Gastrocnemius medialis (tissue), 4 donors: ENCODE measurements at regions not wholly inside any gene's neighbourhood (a gene's known extent, or its start where the extent isn't known, plus 50 kb on each side); places are given as distances from the start of the nearest gene placed in this dataset.

ENCODE experiments used
- POLR2A ChIP-seq, 2 donors: fragments of 450-650 bp; IDR thresholded peaks; one replicate each; pipeline ENCODE4 v1.6.1; 2017; ENCODE audit warnings: antibody characterized with exemption in 2 of 2, mild to moderate bottlenecking in 2 of 2, moderate library complexity in 2 of 2
- TF ChIP-seq, protein P1 (sequence below), 5 experiments: fragments of 450-650 bp in 3 of 5; fragments of 200-600 bp in 2 of 5; sonication (generic) in 2 of 5; IDR thresholded peaks in 4 of 5; conservative IDR thresholded peaks in 1 of 5; 1 replicate in 4 of 5; 2 replicates in 1 of 5; pipeline ENCODE4 v1.5.1; 2016 to 2019; ENCODE audit warnings: antibody characterized with exemption in 5 of 5, mild to moderate bottlenecking in 3 of 5, moderate library complexity in 3 of 5

DNA sequence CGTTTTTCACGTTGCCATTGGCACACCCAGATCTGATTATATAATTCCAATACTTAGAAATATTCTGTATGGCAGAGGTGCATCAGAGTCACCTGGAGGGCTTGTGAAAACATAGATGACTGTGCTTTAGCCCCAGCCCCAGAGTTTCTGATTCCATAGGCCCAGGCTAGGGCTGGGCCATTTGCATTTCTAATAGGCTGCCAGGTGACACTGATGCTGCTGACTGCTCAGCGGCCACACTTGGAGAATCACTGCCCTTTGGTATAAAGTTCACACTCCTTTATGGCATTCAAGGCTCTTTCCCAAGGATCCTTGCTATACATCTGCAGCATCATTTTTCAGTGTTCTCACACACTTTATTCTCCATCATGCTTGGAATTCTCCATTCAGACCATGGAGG, 137.1 kb downstream of the AKAP11 start:
- TF ChIP-seq, protein P1, sequence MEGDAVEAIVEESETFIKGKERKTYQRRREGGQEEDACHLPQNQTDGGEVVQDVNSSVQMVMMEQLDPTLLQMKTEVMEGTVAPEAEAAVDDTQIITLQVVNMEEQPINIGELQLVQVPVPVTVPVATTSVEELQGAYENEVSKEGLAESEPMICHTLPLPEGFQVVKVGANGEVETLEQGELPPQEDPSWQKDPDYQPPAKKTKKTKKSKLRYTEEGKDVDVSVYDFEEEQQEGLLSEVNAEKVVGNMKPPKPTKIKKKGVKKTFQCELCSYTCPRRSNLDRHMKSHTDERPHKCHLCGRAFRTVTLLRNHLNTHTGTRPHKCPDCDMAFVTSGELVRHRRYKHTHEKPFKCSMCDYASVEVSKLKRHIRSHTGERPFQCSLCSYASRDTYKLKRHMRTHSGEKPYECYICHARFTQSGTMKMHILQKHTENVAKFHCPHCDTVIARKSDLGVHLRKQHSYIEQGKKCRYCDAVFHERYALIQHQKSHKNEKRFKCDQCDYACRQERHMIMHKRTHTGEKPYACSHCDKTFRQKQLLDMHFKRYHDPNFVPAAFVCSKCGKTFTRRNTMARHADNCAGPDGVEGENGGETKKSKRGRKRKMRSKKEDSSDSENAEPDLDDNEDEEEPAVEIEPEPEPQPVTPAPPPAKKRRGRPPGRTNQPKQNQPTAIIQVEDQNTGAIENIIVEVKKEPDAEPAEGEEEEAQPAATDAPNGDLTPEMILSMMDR (IDR thresholded peaks at IDR 0.05 in 4 of 5, conservative IDR thresholded peaks at IDR 0.05 in 1 of 5) = no peak
- no peak for TF ChIP-seq POLR2A (IDR thresholded peaks at IDR 0.05)
